ENCODE measurements at regions not wholly inside any gene's neighbourhood (a gene's known extent, or its start where the extent isn't known, plus 50 kb on each side); places are given as distances from the start of the nearest gene placed in this dataset.
"Not testable (repeated sequence)": the region's sequence is repeated elsewhere in the genome, so short reads cannot be mapped to it uniquely, and the experiment has no call there.

- DNase-seq (ENCODE audit: low spot score): no peak
Observed at GRCh38 chr6:19690325-19691075, 146.7 kb upstream of the ID4 start.

GRCh38 chr6:19691465-19692167 lies 145.6 kb upstream of the ID4 start:
- DNase-seq (ENCODE audit: low spot score): no peak

- no peak for DNase-seq (ENCODE audit: low spot score)
Observed at GRCh38 chr6:19692506-19693298, 144.5 kb upstream of the ID4 start.

GRCh38 chr6:19694697-19695096 lies 142.5 kb upstream of the ID4 start:
- DNase-seq (ENCODE audit: low spot score): no peak

GRCh38 chr6:19697744-19698290 lies 139.4 kb upstream of the ID4 start:
- peak; percentile 57 for DNase-seq (ENCODE audit: low spot score)

- no peak for DNase-seq (ENCODE audit: low spot score)
Observed at GRCh38 chr6:19699932-19700331, 137.2 kb upstream of the ID4 start.

- no peak for DNase-seq (ENCODE audit: low spot score)
Observed at GRCh38 chr6:19705606-19706005, 131.6 kb upstream of the ID4 start.

GRCh38 chr6:19712012-19712688 lies 125.0 kb upstream of the ID4 start:
- no peak for DNase-seq (ENCODE audit: low spot score)

GRCh38 chr6:19712998-19713397 lies 124.2 kb upstream of the ID4 start:
- no peak for DNase-seq (ENCODE audit: low spot score)

- no peak for DNase-seq (ENCODE audit: low spot score)
Observed at GRCh38 chr6:19713411-19713810, 123.8 kb upstream of the ID4 start.

GRCh38 chr6:19713984-19714383 lies 123.2 kb upstream of the ID4 start:
- no peak for DNase-seq (ENCODE audit: low spot score)

GRCh38 chr6:19714434-19715166 lies 122.6 kb upstream of the ID4 start:
- DNase-seq (ENCODE audit: low spot score): no peak

GRCh38 chr6:19715167-19715551 lies 122.0 kb upstream of the ID4 start:
- peak; percentile 21 for DNase-seq (ENCODE audit: low spot score)

GRCh38 chr6:19719691-19720128 lies 117.5 kb upstream of the ID4 start:
- no peak for DNase-seq (ENCODE audit: low spot score)

- DNase-seq (ENCODE audit: low spot score): no peak
Observed at GRCh38 chr6:19721766-19722377, 115.3 kb upstream of the ID4 start.

GRCh38 chr6:19722999-19723398 lies 114.2 kb upstream of the ID4 start:
- DNase-seq (ENCODE audit: low spot score): no peak

- no peak for DNase-seq (ENCODE audit: low spot score)
Observed at GRCh38 chr6:19723545-19723944, 113.6 kb upstream of the ID4 start.

GRCh38 chr6:19725436-19725835 lies 111.7 kb upstream of the ID4 start:
- DNase-seq (ENCODE audit: low spot score): not testable (repeated sequence)

- DNase-seq (ENCODE audit: low spot score): peak; percentile 58
Observed at GRCh38 chr6:19731282-19731681, 105.9 kb upstream of the ID4 start.

GRCh38 chr6:19734061-19734460 lies 103.1 kb upstream of the ID4 start:
- DNase-seq (ENCODE audit: low spot score): no peak

GRCh38 chr6:19734519-19734918 lies 102.7 kb upstream of the ID4 start:
- no peak for DNase-seq (ENCODE audit: low spot score)
